ENCODE measurements at regions not wholly inside any gene's neighbourhood (a gene's known extent, or its start where the extent isn't known, plus 50 kb on each side); places are given as distances from the start of the nearest gene placed in this dataset.

DNA sequence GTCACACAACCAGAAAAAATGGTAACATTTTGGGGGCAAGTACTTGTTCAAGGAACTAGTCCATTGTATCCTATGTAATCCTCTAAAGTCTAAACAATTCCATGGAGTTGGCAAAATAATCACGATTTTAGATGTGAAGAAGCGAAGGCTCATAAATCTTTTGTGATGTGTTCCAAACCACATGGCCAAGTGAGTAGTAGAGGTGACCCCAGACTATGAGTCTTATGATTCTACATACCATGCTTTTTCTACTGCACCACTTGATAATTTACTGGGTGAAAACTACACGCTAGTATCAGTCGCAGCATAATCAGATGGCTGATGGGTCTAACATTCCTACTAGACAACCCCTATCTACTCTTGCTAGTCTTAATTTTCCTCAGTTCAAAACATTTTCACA, 371.4 kb downstream of the OSR1 start:
- TF ChIP-seq POLR2A (IDR thresholded peaks at IDR 0.05) (no peak), POLR2AphosphoS5 (IDR thresholded peaks at IDR 0.05) (no peak), EP300 (IDR thresholded peaks at IDR 0.05) (no peak)
- TF ChIP-seq, protein P1, sequence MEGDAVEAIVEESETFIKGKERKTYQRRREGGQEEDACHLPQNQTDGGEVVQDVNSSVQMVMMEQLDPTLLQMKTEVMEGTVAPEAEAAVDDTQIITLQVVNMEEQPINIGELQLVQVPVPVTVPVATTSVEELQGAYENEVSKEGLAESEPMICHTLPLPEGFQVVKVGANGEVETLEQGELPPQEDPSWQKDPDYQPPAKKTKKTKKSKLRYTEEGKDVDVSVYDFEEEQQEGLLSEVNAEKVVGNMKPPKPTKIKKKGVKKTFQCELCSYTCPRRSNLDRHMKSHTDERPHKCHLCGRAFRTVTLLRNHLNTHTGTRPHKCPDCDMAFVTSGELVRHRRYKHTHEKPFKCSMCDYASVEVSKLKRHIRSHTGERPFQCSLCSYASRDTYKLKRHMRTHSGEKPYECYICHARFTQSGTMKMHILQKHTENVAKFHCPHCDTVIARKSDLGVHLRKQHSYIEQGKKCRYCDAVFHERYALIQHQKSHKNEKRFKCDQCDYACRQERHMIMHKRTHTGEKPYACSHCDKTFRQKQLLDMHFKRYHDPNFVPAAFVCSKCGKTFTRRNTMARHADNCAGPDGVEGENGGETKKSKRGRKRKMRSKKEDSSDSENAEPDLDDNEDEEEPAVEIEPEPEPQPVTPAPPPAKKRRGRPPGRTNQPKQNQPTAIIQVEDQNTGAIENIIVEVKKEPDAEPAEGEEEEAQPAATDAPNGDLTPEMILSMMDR (IDR thresholded peaks at IDR 0.05) = no peak

Measured in gastroesophageal sphincter (tissue), 3 donors.